ENCODE measurements at regions not wholly inside any gene's neighbourhood (a gene's known extent, or its start where the extent isn't known, plus 50 kb on each side); places are given as distances from the start of the nearest gene placed in this dataset.
"Not testable (repeated sequence)": the region's sequence is repeated elsewhere in the genome, so short reads cannot be mapped to it uniquely, and the experiment has no call there.

DNA sequence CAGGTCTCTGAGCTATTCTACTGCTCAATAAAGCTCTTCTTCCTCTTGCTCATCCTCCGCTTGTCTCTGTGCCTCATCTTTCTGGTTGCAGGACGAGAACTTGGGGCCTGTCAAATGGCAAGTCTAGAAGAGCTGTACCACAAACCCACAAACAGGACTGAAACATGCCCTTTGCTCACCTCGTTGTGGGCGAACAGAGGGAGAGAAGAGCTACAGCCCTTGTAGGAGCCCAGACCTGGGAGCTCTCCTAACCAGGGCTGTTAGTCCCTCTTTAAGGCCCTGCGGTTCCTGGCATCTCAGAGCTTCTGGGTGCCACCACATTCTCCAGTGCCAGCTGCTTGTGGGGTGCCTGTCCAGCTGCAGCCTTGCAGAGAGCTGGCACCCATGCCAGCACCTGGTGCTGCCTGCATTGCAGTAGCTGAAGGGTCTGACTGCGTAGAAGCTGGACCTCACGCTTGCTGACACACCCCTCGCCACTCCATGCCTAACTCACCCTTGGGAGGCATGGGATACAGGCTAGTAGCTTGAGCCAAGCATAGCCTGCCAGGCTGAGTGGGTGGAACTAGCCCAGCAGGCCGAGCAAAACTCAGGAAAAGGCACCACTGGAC, 313.4 kb downstream of the ANKRD30B start:
- DNase-seq (ENCODE audit: low spot score) = not testable (repeated sequence)

DNA sequence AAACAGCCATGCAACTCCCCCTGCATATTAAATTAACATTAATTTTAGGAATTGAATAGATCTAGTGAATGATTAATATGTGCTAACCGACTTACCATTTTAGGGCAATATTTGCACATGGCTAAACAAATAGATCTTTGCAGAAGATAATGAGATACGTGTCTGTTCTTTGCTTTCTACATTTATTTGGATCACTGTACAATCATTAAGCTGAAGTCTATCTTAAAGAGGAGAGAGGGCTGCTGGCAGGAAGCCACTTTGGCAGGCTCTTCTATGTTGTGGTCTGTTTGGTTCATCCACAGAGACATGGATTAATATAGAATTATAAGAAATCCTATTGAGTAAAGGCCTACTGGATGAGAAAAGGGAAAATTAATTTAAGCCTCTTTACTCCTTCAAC, 318.5 kb downstream of the ANKRD30B start:
- not testable (repeated sequence) for DNase-seq (ENCODE audit: low spot score)

DNA sequence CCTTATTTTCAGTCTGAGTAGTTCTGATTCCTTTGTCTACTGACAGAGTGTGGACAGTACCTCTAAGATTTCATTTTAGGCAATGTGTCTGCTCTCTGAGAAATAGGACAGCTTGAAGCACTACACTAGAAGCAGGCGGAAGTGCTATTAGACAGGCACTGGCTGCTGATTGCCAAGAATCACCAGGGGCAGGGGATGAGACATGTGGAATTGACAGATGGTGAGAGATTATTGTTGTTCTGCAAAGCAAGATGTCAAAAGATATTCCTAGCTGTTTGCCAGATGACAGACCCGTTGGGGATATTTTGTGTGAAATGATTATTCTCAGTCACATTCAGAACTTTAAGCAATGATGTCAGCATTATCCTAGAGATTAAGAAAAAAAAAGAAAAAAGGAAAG, 323.3 kb downstream of the ANKRD30B start:
- not testable (repeated sequence) for DNase-seq (ENCODE audit: low spot score)
